NCI-H2196 treated with DMSO at 0.1 percent for 48 hours (cell line): ENCODE measurements at regions not wholly inside any gene's neighbourhood (a gene's known extent, or its start where the extent isn't known, plus 50 kb on each side); places are given as distances from the start of the nearest gene placed in this dataset.
"Not testable (repeated sequence)": the region's sequence is repeated elsewhere in the genome, so short reads cannot be mapped to it uniquely, and the experiment has no call there.

Experiments used
- DNase-seq: peaks from one replicate; lab custom pipeline; 2025; ENCODE audit not compliant: unreplicated experiment; lab: John Stamatoyannopoulos, UW

DNA sequence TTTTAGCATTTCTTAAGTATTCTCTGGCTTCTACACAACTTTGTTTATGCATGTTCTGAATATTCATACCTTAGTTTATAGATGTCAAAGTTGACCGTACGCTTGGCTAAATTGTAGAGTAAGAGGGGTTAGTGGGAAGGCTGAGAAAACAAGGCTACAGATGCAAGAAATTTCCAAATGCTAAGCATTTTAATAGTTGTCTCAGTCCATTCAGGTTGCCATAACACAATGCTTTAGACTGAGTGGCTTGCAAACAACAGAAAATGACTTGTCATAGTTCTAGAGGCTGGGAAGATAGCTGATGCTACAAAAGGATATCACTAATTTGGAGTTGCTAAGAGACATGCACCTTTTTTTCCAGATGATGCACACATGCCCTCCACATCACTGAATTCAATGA, 53.0 kb upstream of the C1QTNF3 start:
- not testable (repeated sequence) for DNase-seq

DNA sequence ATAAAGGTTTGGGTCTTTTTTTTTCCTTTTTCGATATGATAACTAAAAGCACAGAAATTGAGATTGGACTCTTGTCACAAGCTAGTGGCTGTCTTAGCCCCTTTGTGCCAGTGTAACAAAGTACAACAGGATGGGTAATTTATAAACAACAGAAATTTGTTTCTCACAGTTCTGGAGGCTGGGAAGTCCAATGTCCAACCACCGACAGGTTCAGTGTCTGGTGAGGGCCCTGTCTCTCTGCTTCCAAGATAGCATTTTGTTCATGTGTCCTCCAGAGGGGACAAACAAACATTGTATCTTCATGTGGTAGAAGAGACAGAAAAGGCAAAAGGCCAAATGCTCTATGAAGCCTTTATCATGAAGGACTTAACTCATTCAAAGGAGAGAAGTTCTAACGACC, 56.9 kb upstream of the C1QTNF3 start:
- not testable (repeated sequence) for DNase-seq

DNA sequence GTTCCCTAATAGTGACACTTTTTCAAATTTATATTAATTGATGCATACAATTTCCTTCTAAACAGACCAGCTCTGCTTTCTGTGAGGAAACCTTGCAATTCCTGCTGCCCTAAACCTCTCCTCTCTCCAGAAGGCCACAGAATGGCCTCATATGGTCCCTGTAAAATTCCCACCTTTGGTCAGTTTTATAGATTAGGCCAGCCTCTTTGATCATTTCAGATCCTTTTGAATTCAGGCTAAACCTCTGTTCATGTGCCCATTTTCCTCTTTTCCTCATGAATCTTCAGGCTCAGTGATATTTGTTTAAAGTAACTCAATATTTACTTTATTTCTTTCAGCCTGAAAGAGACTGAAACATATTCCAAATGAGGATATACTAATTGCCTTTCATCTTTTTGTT, 58.6 kb upstream of the C1QTNF3 start:
- DNase-seq = not testable (repeated sequence)

DNA sequence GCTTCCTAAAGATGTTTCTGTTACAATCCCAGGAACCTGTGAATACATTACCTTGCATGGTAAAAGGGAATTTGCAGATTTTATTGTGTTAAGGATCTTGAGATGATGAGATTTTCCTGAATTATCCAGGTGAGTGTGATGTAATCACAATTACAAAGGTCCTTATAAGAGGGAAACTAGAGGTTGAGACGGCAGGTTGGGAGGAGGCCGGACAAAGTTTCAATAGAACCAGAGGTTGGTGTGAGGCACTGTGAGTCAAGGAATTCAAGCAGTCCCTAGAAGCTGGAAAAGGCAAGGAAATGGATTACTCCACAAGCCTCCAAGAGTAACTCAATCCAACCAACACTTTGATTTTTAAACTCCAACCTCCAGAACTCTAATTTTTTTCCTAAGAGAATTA, 65.9 kb upstream of the C1QTNF3 start:
- not testable (repeated sequence) for DNase-seq

DNA sequence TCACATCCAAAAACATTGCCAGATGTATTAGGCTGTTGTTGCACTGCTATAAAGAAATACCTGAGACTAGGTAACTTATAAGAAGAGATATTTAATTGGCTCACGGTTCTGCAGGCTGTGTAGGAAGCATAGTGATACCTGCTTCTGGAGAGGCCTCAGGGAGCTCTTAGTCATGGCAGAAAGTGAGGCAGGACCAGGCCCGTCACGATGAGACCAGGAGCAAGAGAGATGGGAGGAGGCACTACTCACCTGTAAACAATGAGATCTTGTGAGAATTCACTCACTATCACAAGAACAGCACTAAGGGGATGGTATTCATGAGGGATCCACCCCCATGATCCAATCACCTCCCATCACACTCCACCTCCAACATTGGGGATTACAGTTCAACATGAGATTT, 81.3 kb upstream of the C1QTNF3 start:
- DNase-seq = not testable (repeated sequence)

DNA sequence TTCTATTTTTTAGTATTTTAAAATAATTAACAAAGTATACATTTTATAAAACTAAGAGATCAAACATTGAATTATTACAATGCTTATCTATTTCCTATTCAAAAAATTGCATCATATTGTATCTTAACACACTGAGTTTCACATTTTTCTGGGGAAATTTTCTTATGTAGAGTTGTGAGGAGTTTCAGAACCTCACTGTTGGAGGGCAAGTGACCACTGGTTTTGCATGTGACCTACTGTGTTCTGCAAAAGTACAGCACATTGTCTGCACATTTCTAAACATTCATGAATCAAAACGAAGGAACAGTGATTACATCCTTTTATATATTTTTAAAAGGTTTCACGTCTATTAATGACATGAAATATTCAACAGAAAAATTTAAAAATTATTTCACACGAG, 82.3 kb upstream of the C1QTNF3 start:
- DNase-seq = not testable (repeated sequence)

DNA sequence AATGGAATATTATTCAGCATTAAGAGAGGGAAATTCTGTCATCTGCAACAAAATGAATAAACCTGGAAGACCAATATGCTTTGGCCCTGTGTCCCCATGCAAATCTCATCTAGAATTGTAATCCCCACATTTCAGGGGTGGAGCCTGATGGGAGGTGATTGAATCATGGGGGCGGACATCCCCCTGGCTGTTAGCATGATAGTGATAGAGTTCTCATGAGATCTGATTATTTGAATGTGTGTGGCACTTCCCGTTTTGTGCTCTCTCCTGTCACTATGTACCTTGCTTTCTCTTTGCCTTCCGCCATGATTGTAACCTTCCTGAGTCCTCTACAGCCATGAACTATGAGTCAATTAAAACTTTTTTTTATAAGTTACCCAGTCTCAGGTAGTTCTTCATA, 83.7 kb upstream of the C1QTNF3 start:
- DNase-seq = not testable (repeated sequence)

DNA sequence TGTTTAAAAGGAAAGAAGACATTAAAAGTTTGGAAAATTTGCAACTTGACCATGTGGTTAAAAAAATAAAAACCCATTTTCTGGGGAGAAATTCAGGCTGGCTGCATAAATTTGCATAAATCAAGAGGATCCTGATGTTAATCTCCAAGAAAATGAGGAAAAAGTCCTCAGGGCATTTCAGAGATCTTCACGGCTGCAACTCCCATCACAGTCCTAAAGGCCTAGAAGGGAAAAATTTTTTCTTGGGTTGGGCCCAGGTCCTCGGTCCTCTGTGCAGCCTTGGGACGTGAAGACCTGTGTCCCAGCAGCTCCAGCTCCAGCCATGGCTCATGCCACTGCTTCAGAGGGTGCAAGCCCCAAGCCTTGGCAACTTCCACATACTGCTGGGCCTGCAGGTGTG, 84.8 kb upstream of the C1QTNF3 start:
- not testable (repeated sequence) for DNase-seq

DNA sequence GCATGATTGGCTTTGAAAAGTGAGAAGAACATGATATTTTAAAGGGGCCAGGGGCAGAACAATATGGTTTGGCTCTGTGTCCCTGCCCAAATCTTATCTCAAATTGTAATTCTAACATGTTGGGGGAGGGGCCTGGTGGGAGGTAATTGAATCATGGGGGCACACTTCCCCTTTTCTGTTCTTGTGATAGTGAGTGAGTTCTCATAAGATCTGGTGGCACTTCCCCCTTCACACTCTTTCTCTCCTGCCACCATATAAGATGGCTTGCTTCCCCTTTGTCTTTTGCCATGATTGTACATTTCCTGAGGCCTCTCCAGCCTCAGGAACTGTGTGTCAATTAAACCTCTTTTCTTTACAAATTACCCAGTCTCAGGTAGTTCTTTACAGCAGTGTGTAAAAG, 85.9 kb upstream of the C1QTNF3 start:
- not testable (repeated sequence) for DNase-seq

DNA sequence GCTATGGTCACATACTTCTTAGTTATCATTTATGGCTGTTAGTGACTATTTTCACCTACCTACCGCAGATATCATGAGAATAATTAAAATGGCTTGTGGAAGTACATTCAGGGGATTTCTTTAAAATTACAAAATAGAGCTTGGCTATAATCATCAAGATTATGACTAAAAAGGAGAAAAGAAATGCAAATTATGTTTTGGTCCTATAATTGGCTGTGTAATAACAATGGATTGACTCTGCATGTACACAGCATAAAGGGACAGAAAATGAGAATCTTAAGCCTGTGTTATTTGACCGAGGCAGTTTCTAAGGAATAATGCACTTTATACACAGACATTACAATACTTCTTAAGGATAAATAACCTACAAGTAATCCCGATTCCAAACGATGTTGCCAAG, 112.0 kb upstream of the C1QTNF3 start:
- not testable (repeated sequence) for DNase-seq

DNA sequence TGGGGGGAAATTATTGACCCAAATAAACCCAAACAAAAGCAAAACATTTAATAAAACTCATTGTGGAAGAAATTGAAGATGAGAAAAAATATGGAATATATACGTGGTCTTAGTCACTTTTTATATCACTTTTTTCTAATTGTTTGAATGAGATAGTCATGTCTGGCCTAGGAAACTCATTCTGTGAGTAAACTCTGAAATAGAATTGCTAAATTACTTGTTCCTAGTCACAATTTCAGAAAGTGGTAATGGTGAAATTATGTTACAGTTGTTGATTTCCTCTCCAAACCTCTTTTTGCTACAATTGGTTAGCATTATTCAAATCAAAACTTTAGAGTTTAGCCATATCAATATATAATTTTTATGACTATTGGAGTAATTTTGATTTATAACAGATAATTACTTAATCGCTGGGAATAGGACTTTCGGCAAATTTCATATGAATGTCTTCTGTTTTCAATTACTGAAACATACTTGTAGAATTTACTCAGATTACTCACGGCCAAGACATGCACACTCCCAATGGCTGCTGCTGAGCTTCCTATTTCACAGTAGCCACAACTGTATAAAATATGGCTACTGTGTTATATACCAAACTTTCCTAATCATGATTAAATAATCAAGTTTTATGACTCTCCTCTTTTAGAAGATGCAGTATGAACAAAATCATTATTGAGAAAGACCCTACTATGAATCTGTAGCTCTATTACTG, 113.8 kb upstream of the C1QTNF3 start:
- DNase-seq = not testable (repeated sequence)

DNA sequence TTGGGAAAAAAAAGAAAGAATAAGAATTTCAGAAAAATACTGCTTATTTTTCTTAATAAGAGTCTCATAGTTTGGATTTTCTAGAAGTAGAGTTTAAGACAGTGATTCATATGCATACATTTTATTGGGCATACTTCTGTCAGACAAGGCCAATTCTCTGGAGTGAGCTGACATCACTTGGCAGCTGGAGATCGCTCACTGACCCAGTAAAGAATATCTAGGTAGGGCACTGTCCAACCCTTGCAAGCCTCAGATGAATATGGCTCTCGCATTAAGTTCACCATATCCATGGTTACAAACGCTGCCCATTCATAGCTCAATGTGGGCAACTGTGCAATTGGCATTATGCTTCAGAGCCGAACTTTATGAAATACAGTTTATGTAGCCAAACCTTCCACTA, 117.9 kb upstream of the C1QTNF3 start:
- DNase-seq = not testable (repeated sequence)

DNA sequence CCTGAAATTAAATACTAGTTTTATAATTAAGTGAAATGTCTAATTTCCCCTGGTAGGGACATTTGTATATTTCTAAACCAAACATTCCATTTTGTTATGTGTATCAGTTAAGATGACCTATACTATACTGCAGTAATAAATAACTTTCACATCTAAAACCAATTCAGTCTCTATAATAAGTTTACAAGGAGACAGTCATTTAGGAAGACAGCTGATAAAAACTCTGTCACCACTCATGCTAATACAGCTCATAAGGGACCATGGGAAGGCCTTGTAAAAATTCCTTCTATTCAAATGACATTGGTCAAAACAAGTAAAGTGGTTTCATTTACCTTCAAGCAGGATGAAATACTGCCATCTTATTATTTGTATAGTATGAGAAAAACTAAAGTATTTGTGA, 128.4 kb upstream of the C1QTNF3 start:
- DNase-seq = not testable (repeated sequence)

DNA sequence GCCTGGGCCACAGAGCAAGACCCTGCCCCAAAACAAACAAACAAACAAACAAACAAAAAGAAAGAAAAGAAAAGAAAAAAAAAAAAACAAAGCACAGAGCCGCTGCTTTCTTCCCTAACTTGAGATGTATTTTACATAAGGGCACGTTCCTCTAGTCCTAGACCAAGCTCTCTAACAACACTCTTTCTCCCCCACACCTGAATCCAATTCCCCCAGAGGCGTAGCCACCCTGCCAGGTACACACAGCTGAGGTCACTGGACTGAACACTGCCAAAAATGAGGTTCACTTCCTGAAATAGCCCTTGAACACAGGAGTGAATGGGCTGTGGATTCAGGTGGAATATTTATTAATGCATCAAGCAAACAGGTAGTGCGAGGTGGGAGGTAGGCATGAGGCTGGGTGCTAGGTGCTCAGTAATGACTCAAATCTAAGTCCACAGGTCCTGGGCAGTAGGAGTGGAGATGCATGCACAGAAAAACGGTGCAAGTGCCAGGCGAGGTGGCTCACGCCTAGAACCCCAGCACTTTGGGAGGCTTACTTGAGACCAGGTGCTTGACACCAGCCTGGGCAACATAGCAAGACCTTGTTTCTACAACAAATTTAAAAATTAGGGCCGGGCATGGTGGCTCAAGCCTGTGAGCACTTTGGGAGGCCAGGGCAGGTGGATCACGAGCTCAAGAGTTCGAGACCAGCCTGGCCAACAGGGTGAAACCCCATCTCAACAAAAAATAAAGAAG, 136.6 kb upstream of the C1QTNF3 start:
- not testable (repeated sequence) for DNase-seq

DNA sequence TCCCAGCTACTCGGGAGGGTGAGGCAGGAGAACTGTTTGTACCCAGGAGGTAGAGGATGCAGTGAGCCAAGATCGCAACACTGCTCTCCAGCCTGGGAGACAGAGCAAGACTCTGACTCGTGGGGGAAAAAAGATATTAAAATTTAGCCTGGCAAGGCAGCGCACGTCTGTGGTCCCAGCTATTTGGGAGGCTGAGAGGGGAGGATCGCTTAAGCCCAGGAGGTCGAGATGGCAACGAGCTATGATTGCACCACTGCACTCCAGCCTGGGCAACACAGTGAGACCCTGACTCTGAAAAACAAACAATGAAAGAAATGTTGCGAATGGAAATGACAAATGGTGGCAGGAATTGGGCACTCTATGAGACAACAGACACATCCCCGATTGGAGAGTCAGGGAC, 137.2 kb upstream of the C1QTNF3 start:
- DNase-seq = not testable (repeated sequence)

DNA sequence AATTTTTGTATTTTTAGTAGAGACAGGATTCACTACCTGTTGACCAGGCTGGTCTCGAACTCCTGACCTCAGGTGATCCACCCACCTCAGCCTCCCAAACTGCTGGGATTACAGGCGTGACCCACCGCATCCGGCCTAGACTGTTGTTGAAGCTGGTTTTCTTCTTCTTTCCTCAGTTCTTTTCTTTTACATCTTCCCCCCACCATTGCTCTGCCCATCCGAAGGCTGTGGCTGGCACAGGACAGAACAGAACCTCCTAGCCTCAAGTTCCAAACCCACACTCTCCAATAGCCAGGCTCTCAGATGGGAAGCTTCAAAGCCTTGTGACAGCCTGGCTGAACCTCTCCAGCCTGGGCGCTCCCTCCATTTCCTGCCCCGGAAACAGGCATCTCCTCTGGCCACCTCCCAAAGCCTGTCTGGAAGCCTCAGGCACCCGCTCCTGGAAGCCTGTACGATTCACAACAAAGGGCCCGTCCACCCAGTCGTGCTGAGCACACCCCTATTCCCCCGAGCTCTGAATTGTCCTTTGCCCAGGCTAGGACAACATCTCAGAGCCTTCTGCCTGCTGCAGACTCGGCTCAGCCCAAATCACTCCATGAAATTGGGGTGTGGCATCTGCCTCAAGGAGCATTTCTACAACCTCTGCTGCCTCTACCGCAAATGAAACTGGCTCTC, 138.1 kb upstream of the C1QTNF3 start:
- DNase-seq = not testable (repeated sequence)

DNA sequence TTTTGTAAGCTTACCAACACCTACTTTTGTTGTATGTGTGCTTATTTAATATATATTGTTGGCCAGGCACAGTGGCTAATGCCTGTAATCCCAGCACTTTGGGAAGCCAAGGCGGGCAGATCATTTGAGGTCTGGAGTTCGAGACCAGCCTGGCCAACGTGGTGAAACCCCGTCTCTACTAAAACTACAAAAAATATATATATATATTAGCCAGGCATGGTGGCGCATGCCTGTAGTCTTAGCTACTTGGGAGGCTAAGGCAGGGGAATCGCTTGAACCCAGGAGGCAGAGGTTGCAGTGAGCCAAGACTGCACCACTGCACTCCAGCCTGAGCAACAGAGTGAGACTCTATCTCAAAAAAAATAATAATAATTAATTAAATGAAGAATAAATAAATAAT, 142.0 kb upstream of the C1QTNF3 start:
- DNase-seq = not testable (repeated sequence)

DNA sequence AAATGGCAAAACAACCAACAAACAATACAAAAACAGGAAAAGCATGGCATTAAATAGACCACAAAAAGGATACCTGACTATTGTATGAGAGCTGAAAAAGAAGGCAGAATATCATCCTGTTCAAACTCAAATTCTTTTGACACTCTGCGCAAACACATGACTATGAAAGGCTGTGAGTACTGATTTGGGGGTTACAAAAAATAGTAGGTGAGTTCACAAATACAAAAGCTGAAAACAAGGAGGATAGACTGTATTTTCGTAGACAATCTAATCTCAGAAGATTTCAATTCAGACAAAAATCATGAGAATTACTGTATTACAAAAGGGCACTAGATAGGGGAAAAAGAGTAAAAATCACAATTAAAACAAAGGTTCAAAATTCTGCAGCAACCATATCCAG, 142.6 kb upstream of the C1QTNF3 start:
- DNase-seq = not testable (repeated sequence)

DNA sequence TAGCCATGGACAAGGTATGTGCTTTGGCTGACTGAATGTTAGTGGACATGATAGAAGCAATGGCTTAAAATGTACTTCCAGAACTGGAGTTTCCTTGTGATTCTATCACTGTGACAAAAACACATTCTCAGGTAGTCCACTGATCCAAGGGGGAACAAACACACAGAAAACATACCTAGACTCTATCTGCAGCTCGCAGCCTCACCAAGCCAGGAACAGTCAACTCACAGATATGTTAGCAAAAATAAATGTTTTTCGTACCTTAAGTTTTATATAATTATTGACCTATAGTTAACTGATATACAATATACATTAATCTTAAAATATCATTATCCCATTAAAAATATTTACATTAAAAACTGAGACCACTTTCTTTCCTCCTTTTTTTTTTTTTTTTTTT, 143.1 kb upstream of the C1QTNF3 start:
- not testable (repeated sequence) for DNase-seq

DNA sequence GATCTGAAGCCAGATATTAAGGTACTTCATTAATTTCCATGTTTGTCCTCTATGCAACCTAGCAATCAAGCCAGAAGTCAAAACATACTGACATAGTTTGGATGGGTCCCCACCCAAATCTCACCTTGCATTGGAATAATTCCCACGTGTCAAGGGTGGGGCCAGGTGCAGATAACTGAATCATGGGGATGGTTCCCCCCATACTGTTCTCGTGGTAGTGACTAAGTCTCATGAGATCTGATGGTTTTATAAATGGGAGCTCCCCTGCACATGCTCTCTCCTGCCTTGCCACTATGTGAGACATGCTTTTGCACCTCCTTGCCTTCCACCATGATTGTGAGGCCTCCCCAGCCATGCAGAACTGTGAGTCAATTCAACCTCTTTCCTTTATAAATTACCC, 143.9 kb upstream of the C1QTNF3 start:
- not testable (repeated sequence) for DNase-seq

DNA sequence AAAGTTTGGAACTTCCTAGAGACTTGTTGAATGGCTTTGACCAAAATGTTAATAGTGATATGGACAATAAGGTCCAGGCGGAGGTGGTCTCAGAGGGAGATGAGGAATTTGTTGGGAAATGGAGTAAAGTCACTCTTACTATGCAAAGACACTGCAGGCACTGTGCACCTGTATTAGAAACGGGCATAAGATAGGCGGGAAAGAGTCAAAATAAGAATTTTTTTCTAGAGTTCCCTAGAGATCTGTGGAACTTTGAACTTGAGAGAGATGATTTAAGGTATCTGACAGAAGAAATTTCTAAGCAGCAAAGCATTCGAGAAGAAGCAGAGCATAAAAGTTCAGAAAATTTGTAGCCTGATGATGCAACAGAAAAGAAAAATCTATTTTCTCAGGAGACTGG, 144.4 kb upstream of the C1QTNF3 start:
- DNase-seq = not testable (repeated sequence)
